PC-9 (cell line): ENCODE measurements at regions not wholly inside any gene's neighbourhood (a gene's known extent, or its start where the extent isn't known, plus 50 kb on each side); places are given as distances from the start of the nearest gene placed in this dataset.

ENCODE experiments used
- EZH2 ChIP-seq: fragments of 200-600 bp; sonication (generic); IDR thresholded peaks from 2 replicates; pipeline ENCODE4 v1.8.0; 2017; ENCODE audit warnings: antibody characterized with exemption, low read depth
- TF ChIP-seq, protein P1 (sequence below): fragments of 200-600 bp; sonication (generic); conservative IDR thresholded peaks from 2 replicates; pipeline ENCODE4 v1.6.1; 2017; ENCODE audit warnings: mixed run types, antibody characterized with exemption, mild to moderate bottlenecking, moderate library complexity

DNA sequence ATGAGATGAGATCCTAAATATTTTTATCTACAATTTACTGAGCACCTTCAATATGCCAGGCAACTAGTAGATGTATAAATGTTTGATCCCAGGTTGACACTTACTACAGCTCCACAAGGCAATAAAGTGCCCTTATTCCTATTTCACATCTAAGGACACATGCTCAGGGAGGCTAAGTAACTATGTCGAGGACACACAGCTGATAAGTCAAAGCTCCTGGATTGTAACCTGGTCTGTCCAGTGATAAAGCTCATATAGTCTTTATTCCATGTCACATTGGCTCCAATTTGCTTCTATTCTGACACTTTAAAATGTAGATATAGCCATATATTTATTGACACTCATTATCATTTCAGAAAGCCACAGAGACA is 93.8 kb upstream of the BMAL1 start:
- TF ChIP-seq, protein P1, sequence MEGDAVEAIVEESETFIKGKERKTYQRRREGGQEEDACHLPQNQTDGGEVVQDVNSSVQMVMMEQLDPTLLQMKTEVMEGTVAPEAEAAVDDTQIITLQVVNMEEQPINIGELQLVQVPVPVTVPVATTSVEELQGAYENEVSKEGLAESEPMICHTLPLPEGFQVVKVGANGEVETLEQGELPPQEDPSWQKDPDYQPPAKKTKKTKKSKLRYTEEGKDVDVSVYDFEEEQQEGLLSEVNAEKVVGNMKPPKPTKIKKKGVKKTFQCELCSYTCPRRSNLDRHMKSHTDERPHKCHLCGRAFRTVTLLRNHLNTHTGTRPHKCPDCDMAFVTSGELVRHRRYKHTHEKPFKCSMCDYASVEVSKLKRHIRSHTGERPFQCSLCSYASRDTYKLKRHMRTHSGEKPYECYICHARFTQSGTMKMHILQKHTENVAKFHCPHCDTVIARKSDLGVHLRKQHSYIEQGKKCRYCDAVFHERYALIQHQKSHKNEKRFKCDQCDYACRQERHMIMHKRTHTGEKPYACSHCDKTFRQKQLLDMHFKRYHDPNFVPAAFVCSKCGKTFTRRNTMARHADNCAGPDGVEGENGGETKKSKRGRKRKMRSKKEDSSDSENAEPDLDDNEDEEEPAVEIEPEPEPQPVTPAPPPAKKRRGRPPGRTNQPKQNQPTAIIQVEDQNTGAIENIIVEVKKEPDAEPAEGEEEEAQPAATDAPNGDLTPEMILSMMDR, result no peak
- no peak for TF ChIP-seq EZH2
